Fibroblast of pulmonary artery (primary cell): ENCODE measurements at regions not wholly inside any gene's neighbourhood (a gene's known extent, or its start where the extent isn't known, plus 50 kb on each side); places are given as distances from the start of the nearest gene placed in this dataset.

ENCODE experiments used
- DNase-seq: peaks from one replicate; pipeline ENCODE4 v3.0.0-alpha.2; 2010; ENCODE audit warnings: low read depth
- H3K4me3 ChIP-seq: replicated peaks from 2 replicates; pipeline ENCODE4 v1.5.1; 2011; ENCODE audit warnings: low read depth, mild to moderate bottlenecking, control low read depth, low read length, moderate library complexity
- CTCF ChIP-seq: IDR thresholded peaks from 2 replicates; pipeline ENCODE4 v1.5.1; 2011; ENCODE audit warnings: mild to moderate bottlenecking, control low read depth, low read length, inconsistent platforms; ENCODE audit errors: missing control alignments

GRCh38 chr21:15549671-15550070, 180.1 kb upstream of the USP25 start:
- no peak overlapping the region for H3K4me3 ChIP-seq
- no peak for TF ChIP-seq CTCF
- peak; percentile 8 for DNase-seq

GRCh38 chr21:15552914-15553494, 176.8 kb upstream of the USP25 start:
- DNase-seq, result peak; percentile 46
- peak; percentile 61 for TF ChIP-seq CTCF
- no peak overlapping the region for H3K4me3 ChIP-seq

- TF ChIP-seq CTCF, result no peak
- H3K4me3 ChIP-seq, result no peak overlapping the region
- no peak for DNase-seq
Observed at GRCh38 chr21:15557925-15558324, 171.9 kb upstream of the USP25 start.

GRCh38 chr21:15558884-15559283, 170.9 kb upstream of the USP25 start:
- no peak overlapping the region for H3K4me3 ChIP-seq
- no peak for DNase-seq
- TF ChIP-seq CTCF, result no peak

GRCh38 chr21:15559660-15560059, 170.1 kb upstream of the USP25 start:
- TF ChIP-seq CTCF, result no peak
- H3K4me3 ChIP-seq, result no peak overlapping the region
- no peak for DNase-seq

- H3K4me3 ChIP-seq, result no peak overlapping the region
- no peak for DNase-seq
- no peak for TF ChIP-seq CTCF
Observed at GRCh38 chr21:15560383-15561056, 169.3 kb upstream of the USP25 start.

- no peak for TF ChIP-seq CTCF
- no peak overlapping the region for H3K4me3 ChIP-seq
Observed at GRCh38 chr21:15562748-15563147, 167.0 kb upstream of the USP25 start.

More at GRCh38 chr21:15562748-15563147, 167.0 kb upstream of the USP25 start:
- no peak for DNase-seq
